GM21723 (cell line): ENCODE measurements at regions not wholly inside any gene's neighbourhood (a gene's known extent, or its start where the extent isn't known, plus 50 kb on each side); places are given as distances from the start of the nearest gene placed in this dataset.

ENCODE experiments used
- ATAC-seq: cut with Tn5 transposase; IDR thresholded peaks from one replicate; pipeline ENCODE4 v1.9.1; 2021; ENCODE audit warnings: mild to moderate bottlenecking, moderate library complexity; ENCODE audit not compliant: unreplicated experiment

GRCh38 chr14:100399052-100399849 is 76.1 kb downstream of the SLC25A47 start:
- no peak for ATAC-seq

DNA sequence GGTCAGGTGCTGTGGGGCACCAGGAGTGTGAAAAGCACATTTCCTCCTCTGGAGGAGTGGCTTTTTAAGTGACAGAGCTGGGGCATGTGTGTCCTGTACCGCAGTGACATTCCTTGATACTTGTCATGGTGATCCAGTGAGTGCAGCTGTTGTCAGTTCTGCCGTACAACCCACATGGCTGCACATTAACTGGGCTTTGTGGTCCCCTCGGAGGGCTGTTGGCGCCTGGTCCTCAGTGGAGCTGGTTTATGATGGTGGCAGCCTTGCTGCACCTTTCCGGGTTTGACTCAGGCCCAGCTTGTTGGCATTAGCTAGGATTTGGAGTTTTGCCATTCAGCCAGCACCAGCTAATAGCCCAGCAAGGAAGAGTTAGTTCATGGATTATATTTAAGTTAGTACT is 77.0 kb downstream of the SLC25A47 start:
- ATAC-seq = no peak

DNA sequence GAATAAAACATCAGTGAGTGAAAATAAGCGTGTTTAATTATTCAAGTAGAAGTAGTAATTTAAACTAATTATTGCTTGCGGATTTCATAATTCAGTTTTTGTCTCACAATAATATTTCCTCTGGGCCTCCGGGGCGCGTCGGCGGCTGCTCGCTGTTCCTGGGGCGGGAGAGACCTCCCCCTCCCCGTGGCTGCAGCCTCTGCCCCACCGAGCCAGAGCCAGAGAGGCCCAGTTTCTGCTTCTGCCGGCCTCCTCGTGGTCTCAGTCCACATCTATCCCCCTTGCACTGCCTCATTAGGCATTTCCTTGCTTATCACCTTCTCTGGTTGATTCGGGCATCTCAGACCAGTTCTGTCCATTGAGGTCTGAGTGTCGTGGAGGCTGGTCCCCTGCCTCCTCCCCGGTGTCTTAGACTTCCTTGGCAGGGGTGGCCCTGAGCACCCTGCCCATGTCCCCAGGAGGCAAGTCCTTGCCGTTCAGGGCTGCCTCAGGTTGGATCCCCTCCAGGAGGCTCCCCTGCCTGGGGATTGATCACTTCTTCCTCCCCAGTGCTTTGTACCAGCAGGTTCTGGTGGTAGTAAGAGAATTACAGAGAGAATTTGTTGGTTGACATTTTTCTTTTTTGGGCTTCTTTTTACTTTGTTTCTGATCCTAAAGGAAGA is 78.0 kb downstream of the SLC25A47 start:
- no peak for ATAC-seq

DNA sequence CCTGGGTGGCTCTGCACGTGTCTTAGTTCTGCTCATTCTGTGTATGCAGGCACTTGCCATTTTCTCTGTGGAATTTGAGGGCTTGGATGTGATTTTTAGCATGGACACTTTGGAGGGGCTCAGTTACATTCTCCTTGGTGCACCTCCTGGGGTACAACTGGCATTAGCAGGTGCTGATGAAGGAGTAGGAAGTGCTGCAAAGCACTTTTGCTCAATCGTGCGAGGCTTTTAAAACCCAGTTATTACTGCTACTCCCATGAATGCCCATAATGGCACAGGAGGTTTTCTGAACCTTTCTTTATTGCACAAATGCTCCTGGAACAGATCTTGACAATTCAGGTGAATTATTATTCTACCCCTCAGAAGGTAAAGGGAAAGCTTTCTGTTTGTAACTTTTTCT is 78.7 kb downstream of the SLC25A47 start:
- ATAC-seq = no peak

DNA sequence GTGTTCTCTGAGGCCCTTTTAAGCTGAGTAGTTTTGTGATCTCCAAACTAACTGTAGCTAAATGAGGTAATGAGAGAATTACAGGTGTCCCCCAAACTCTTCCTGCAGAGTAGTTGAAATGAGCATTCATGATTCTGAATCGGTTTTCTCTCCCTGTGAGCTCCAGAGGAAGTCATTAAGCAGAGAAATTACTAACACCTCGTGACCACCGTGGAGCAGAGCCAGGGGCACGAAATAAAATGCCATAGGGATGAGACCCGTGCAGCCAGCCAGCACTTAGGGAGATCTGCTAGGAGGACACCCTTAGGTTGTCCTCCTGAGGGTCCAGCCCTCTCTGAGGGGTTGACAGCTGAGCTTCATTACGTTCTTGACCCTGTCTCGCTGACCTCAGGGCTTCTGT is 79.5 kb downstream of the SLC25A47 start:
- ATAC-seq = no peak

- no peak for ATAC-seq
Measured at GRCh38 chr14:100403105-100403504, 80.0 kb downstream of the SLC25A47 start.

DNA sequence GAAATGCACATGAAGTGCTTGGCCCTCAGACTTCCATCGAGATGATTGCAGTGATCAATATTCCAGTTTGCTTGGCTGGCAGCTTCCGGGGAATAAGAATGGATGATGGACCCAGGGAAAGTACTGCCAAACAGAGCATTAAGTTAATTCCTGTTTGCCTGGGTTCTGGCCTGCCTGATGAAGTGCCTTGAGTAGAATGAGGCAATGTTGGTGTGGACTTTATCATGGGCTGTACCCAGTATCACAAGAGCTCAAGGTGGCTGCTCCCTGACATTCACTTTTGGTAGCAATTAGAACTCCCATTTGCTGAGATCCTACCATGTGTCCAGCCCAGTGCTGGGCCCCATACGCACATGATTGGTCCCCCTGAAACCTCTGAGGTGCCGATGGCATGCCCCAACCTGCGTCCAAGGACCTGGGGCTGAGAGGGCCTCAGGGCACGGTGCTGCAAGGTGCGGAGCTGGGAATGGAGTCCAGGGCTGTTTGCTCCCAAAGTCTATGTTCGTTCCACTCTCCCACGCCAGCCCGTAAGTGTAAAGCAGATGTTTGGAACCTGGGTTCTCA is 80.7 kb downstream of the SLC25A47 start:
- ATAC-seq = no peak

DNA sequence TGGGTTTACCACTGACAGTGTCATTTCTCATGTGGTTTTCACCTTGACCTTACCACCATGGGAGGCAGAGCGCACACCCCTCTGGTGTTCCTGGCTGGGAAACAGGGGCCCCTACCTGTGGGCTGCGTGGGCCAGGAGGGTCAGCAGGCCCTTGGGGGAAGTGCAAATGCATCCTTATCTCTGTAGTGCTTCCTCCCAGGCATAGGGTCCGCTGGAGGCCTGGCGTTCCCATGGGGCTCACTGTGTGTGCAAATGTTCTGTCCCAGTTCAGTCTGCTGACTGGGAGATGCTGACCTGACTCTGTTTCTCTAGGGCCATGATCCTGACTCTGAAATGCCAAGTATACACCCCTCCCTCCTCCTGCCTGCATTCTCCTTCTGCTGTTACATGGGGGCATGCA is 81.3 kb downstream of the SLC25A47 start:
- ATAC-seq = no peak

DNA sequence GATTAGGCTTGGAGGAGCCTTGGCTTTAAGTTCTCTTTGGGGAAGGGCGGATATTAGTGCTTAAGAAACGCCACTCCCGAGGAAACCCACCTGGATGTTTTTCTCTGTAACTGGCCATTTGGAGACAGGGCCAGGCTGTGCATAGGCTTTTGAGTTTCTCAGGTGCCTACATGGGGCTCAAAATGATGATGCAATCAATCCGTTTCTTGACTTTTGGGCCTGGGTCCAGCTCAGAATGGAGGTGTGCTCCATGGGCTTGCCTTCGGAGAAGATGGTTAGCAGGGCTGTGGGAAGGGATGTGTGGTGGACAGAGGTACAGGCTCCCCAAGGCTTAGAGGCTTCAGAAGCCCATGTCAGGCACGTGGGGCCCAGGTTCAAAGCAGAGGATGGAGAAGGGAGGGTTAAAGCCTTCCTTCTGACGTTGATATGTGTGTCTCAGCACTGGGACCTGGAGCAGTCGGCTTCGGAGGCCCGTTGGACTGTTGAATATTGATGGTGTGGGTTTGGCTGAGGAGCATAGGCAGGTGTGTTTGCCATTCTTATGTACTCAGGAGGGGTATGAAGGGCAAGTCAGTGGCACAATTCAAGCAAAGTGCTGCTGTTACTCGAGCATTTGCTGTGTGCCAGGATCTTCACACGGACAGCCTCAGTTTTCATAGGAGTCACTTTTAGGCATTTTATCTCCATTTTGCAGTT is 82.8 kb downstream of the SLC25A47 start:
- no peak for ATAC-seq

GRCh38 chr14:100406505-100407131 is 83.5 kb downstream of the SLC25A47 start:
- ATAC-seq = no peak

GRCh38 chr14:100407376-100408102 is 84.4 kb downstream of the SLC25A47 start:
- no peak for ATAC-seq

- no peak for ATAC-seq
Measured at GRCh38 chr14:100408350-100409002, 85.3 kb downstream of the SLC25A47 start.

DNA sequence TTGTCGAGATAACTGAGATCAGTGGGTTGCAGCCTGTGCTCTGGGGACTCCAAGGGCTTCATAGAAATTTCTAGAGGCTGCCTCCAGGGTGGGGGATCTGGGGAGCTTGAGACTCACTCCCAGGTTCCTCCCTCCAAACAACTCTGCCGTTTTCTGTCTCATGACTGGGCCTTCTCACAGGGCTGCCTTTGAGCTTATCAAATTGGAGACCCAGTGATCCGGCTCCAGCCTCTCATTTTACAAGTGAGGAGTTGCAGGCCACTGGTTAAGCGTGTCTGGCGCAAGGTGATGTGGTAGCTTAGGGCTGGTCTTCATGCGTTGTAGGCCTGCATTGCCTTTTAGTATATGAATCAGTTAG is 85.8 kb downstream of the SLC25A47 start:
- ATAC-seq = no peak

DNA sequence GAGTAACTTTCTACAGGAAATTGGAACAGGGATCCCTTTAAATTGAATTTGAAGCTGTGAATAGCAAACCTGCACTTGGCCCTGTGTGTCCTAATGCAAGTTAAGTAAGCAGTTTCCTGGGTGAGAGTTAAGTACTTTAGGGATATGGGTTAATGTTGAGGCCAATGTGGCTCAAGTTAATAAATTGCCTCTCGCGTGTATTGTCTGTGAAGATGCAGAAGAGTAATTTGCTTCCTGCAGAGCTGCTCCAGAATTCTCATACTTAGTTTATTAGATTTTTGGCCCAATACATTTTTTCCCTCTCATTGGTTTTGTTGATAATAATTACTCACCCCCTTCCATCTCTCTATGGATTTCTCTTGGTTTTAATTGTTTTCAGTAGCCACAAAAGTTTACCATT is 86.5 kb downstream of the SLC25A47 start:
- ATAC-seq = no peak

DNA sequence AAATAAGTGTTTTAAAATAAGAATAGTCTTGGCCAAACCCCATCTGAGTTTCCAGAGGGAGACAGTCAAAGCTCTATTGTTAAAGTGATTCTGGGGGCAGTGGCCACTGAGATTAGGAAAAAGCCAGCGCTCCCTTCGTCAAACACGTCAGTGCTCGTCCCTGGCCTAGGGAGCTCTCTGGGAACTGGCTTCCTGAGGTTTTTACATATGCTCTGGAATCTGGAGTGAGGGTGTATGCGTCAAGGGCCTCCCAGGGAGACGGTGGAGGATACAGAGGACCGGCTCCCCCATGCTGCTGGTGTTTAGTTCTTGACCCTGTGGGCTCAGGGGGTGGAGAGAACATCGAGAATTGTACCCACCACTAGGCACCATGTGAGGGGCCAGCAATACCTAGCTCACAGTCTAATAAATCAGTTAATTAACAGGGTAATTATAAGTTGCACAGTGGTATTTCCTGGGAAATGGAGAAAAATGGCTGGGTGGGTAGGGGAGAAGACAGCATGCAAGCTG is 87.0 kb downstream of the SLC25A47 start:
- ATAC-seq = no peak

- no peak for ATAC-seq
Measured at GRCh38 chr14:100413699-100414098, 90.6 kb downstream of the SLC25A47 start.

- no peak for ATAC-seq
Measured at GRCh38 chr14:100415226-100415625, 92.1 kb downstream of the SLC25A47 start.

- ATAC-seq = no peak
Measured at GRCh38 chr14:100416081-100416680, 93.0 kb downstream of the SLC25A47 start.
